MM.1S (cell line): ENCODE measurements at regions not wholly inside any gene's neighbourhood (a gene's known extent, or its start where the extent isn't known, plus 50 kb on each side); places are given as distances from the start of the nearest gene placed in this dataset.

Experiments used
- DNase-seq: peaks from one replicate; pipeline ENCODE4 v3.0.0-alpha.2; 2015
- H2AFZ ChIP-seq: fragments of 300-600 bp; sonication (generic); 2 replicates; pipeline ENCODE4 v1.6.0; 2016; ENCODE audit warnings: antibody characterized with exemption, low read length
- H3F3A ChIP-seq: fragments of 300-600 bp; sonication (generic); 2 replicates; pipeline ENCODE4 v1.6.1; 2016; ENCODE audit warnings: mild to moderate bottlenecking, antibody characterized with exemption, low read length, moderate library complexity, mixed read lengths; ENCODE audit not compliant: insufficient read depth
- H3K27ac ChIP-seq: fragments of 300-600 bp; sonication (generic); 2 replicates; pipeline ENCODE4 v1.5.1; 2016; ENCODE audit warnings: mild to moderate bottlenecking, low read length
- H3K27me3 ChIP-seq: fragments of 300-600 bp; sonication (generic); replicated peaks from 2 replicates; pipeline ENCODE4 v1.6.0; 2016; ENCODE audit warnings: low read length; ENCODE audit not compliant: insufficient read depth
- H3K36me3 ChIP-seq: fragments of 300-600 bp; sonication (generic); replicated peaks from 2 replicates; pipeline ENCODE4 v1.6.1; 2016; ENCODE audit warnings: mild to moderate bottlenecking, low read length, mixed read lengths; ENCODE audit not compliant: insufficient read depth
- H3K4me1 ChIP-seq: fragments of 300-600 bp; sonication (generic); 2 replicates; pipeline ENCODE4 v1.6.1; 2016; ENCODE audit warnings: low read length, mixed read lengths
- H3K4me2 ChIP-seq: fragments of 300-600 bp; sonication (generic); 2 replicates; pipeline ENCODE4 v1.6.0; 2016; ENCODE audit warnings: low read depth, low read length
- H3K4me3 ChIP-seq: fragments of 300-600 bp; sonication (generic); 2 replicates; pipeline ENCODE4 v1.5.1; 2016; ENCODE audit warnings: low read length, mixed read lengths
- H3K79me2 ChIP-seq: fragments of 300-600 bp; sonication (generic); 2 replicates; pipeline ENCODE4 v1.6.1; 2016; ENCODE audit warnings: mixed run types, low read length, mixed read lengths
- H3K9ac ChIP-seq: fragments of 300-600 bp; sonication (generic); 2 replicates; pipeline ENCODE4 v1.6.1; 2016; ENCODE audit warnings: low read length, mixed read lengths
- H3K9me2 ChIP-seq: fragments of 300-600 bp; sonication (generic); replicated peaks from 2 replicates; pipeline ENCODE4 v1.6.1; 2016; ENCODE audit warnings: mild to moderate bottlenecking, low read length, mixed read lengths; ENCODE audit not compliant: insufficient read depth
- H3K9me3 ChIP-seq: fragments of 300-600 bp; sonication (generic); replicated peaks from 2 replicates; pipeline ENCODE4 v1.6.1; 2016; ENCODE audit warnings: mild to moderate bottlenecking, low read length, mixed read lengths; ENCODE audit not compliant: insufficient read depth
- H4K20me1 ChIP-seq: fragments of 300-600 bp; sonication (generic); 2 replicates; pipeline ENCODE4 v1.6.1; 2016; ENCODE audit warnings: mild to moderate bottlenecking, low read length, moderate library complexity, mixed read lengths; ENCODE audit not compliant: insufficient read depth
- EZH2 ChIP-seq: fragments of 300-600 bp; sonication (generic); optimal IDR thresholded peaks from 2 replicates; pipeline ENCODE3; 2017; ENCODE audit warnings: low read depth, mild to moderate bottlenecking, antibody characterized with exemption, low read length, mixed read lengths
- EZH2phosphoT487 ChIP-seq: fragments of 300-600 bp; sonication (generic); IDR thresholded peaks from 2 replicates; pipeline ENCODE4 v1.6.1; 2018; ENCODE audit warnings: antibody characterized with exemption, low read length
- TF ChIP-seq, protein P1 (sequence below): fragments of 300-600 bp; sonication (generic); IDR thresholded peaks from 2 replicates; pipeline ENCODE4 v1.5.1; 2016; ENCODE audit warnings: antibody characterized with exemption, low read length, mixed read lengths

DNA sequence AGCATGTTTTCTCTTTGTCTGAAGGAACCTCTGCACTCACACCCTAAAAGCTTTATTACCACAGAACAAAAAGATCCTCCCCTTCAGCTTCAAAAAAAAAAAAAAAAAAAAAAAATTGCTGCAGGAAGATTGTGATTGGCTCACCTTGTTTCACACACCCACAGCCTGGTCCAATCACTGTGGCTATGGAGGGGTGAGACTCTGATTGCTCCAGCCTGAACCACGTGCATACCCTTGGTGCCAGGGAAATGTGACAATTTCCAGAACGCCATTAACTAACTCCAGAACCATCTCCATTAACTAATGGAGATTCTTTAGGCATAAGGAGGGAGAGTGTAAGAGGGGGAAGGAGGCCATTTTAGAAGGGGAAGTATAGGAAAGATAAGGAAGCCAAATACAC is 106.5 kb upstream of the CRBN start:
- Histone ChIP-seq H3K27me3 (no peaks in the 10 kb centered on the region), H3K79me2 (no peaks in the 10 kb centered on the region), H3K9ac (no peak overlapping the region), H2AFZ (no peak overlapping the region), H3K4me3 (no peak overlapping the region), H3K9me2 (no peaks in the 10 kb centered on the region), H3K9me3 (no peaks in the 10 kb centered on the region), H3K36me3 (no peaks in the 10 kb centered on the region), H3K4me2 (no peak overlapping the region), H3K27ac (no peak overlapping the region), H4K20me1 (no peaks in the 10 kb centered on the region), H3K4me1 (0 out of 2 replicates have a peak, but pooled peaks cover 1% of the 10 kb centered on the region), H3F3A (no peaks in the 10 kb centered on the region)
- DNase-seq, result no peak
- TF ChIP-seq EZH2, result no peak
- TF ChIP-seq EZH2phosphoT487, result no peak

- Histone ChIP-seq H3K79me2 (no peaks in the 10 kb centered on the region), H3K9ac (no peak overlapping the region)
- peak; percentile 61 for DNase-seq
Observed at GRCh38 chr3:3281024-3281423, 101.5 kb upstream of the CRBN start.

DNA sequence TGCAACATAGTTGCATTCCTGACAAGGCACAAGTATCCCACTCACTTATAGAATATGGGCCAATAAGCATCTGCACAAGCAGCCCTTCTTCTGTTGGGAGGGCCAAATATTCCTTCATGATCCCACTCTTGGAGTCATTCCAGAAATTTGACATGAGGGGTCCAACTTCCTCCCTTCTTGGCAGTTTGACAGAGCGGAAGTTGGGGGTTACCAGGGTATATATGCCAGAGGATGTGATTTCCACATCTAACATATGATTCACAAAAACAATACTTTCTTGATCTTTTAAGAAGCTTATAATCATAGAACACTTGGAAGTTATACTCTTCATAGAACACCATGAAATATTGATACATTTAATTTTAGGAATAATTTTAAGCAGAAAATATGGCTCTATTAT is 100.9 kb upstream of the CRBN start:
- Histone ChIP-seq H3K4me1 (peaks cover 6% of the 10 kb centered on the region; the same call in 1 of the 2 replicates), H3K79me2 (no peaks in the 10 kb centered on the region), H3F3A (no peaks in the 10 kb centered on the region), H3K9me3 (no peaks in the 10 kb centered on the region), H3K9ac (no peak overlapping the region), H3K4me2 (no peak overlapping the region), H3K27me3 (no peaks in the 10 kb centered on the region), H2AFZ (no peak overlapping the region), H3K36me3 (no peaks in the 10 kb centered on the region), H3K9me2 (no peaks in the 10 kb centered on the region), H3K27ac (no peak overlapping the region), H4K20me1 (no peaks in the 10 kb centered on the region), H3K4me3 (no peak overlapping the region)
- no peak for TF ChIP-seq EZH2
- TF ChIP-seq, protein P1, sequence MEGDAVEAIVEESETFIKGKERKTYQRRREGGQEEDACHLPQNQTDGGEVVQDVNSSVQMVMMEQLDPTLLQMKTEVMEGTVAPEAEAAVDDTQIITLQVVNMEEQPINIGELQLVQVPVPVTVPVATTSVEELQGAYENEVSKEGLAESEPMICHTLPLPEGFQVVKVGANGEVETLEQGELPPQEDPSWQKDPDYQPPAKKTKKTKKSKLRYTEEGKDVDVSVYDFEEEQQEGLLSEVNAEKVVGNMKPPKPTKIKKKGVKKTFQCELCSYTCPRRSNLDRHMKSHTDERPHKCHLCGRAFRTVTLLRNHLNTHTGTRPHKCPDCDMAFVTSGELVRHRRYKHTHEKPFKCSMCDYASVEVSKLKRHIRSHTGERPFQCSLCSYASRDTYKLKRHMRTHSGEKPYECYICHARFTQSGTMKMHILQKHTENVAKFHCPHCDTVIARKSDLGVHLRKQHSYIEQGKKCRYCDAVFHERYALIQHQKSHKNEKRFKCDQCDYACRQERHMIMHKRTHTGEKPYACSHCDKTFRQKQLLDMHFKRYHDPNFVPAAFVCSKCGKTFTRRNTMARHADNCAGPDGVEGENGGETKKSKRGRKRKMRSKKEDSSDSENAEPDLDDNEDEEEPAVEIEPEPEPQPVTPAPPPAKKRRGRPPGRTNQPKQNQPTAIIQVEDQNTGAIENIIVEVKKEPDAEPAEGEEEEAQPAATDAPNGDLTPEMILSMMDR, result no peak
- no peak for TF ChIP-seq EZH2phosphoT487
- no peak for DNase-seq

More at GRCh38 chr3:3281024-3281423, 101.5 kb upstream of the CRBN start:
- Histone ChIP-seq H2AFZ (no peak overlapping the region), H3K27me3 (no peaks in the 10 kb centered on the region), H3K4me1 (peaks cover 6% of the 10 kb centered on the region; the same call in 1 of the 2 replicates), H3K27ac (no peak overlapping the region), H4K20me1 (no peaks in the 10 kb centered on the region), H3K9me2 (no peaks in the 10 kb centered on the region), H3K9me3 (no peaks in the 10 kb centered on the region), H3F3A (no peaks in the 10 kb centered on the region), H3K4me2 (no peak overlapping the region), H3K4me3 (no peak overlapping the region), H3K36me3 (no peaks in the 10 kb centered on the region)
- TF ChIP-seq EZH2phosphoT487, result no peak
- TF ChIP-seq EZH2, result no peak

- H3K9ac ChIP-seq, result no peak overlapping the region
- no peaks in the 10 kb centered on the region for H3K9me2 ChIP-seq
- peaks cover 6% of the 10 kb centered on the region; the same call in 1 of the 2 replicates for H3K4me1 ChIP-seq
- no peak overlapping the region for H3K27ac ChIP-seq
- H3F3A ChIP-seq, result no peaks in the 10 kb centered on the region
- no peak overlapping the region for H3K4me2 ChIP-seq
- no peaks in the 10 kb centered on the region for H3K9me3 ChIP-seq
- no peaks in the 10 kb centered on the region for H3K79me2 ChIP-seq
- no peak for DNase-seq
- H2AFZ ChIP-seq, result no peak overlapping the region
- TF ChIP-seq, protein P1, result no peak
- TF ChIP-seq EZH2phosphoT487 (no peak), EZH2 (no peak)
- no peak overlapping the region for H3K4me3 ChIP-seq
- H3K36me3 ChIP-seq, result no peaks in the 10 kb centered on the region
- no peaks in the 10 kb centered on the region for H3K27me3 ChIP-seq
- H4K20me1 ChIP-seq, result no peaks in the 10 kb centered on the region
Observed at GRCh38 chr3:3278073-3278472, 98.6 kb upstream of the CRBN start.
